ENCODE measurements at regions not wholly inside any gene's neighbourhood (a gene's known extent, or its start where the extent isn't known, plus 50 kb on each side); places are given as distances from the start of the nearest gene placed in this dataset.
"Not testable (repeated sequence)": the region's sequence is repeated elsewhere in the genome, so short reads cannot be mapped to it uniquely, and the experiment has no call there.

- no peak for DNase-seq
These were observed 207.4 kb upstream of the SSTR1 start for GRCh38 chr14:38000340-38000739.

DNA sequence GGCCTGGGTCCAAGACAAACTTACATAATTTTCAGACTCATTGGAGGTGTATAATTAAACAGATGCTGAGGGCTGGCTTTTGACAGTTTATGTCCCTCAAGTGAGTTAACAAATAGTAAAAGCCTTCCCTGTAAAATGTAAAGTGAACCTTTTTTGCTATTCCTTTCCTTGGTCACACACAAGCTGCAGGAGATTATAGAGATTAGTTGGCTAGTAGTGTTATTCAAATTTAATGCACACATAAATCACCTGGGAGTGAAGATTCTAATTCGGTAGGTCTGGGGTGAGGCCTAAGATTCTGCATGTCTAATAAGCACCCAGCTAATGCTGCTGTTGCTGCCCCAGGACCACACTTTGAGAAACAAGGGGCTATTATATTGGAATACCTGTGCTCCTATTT lies 206.2 kb upstream of the SSTR1 start:
- DNase-seq, result no peak

GRCh38 chr14:38003746-38004609 lies 203.7 kb upstream of the SSTR1 start:
- no peak for DNase-seq

DNA sequence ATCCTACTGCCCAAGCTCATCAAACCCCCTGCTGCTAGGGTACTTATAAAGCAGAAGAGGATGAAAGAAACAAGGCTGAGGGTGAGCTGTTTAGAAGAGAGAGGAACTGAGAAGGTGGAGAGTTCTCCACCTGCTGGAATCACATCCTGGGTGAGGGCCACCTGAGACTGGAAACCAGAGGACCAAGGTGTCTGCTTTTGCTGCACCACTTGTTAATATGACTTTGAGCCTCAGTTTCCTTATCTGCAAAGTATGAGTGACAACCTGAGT lies 203.2 kb upstream of the SSTR1 start:
- DNase-seq, result no peak

GRCh38 chr14:38011156-38011555 lies 196.5 kb upstream of the SSTR1 start:
- DNase-seq, result not testable (repeated sequence)

- DNase-seq, result no peak
These were observed 195.6 kb upstream of the SSTR1 start for GRCh38 chr14:38012056-38012455.

DNA sequence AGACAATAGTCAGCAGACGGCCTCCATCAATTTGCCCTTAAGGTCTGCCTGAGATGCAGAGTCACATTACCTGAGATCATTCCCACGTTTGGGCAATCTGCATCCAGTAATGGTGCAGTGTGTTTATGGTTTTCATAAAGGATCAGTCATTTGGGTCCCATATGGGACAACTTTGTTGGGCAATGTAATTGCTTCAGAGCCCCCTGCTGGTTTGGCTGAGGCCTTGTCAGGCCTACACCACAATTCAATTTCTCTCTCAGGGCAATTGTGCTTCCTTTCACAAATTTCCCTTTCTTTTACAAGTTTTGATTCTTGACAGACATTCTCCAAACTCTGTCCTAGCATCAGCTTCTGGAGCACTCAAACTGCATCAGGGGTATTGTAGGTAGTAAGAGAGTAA lies 191.2 kb upstream of the SSTR1 start:
- no peak for DNase-seq

DNA sequence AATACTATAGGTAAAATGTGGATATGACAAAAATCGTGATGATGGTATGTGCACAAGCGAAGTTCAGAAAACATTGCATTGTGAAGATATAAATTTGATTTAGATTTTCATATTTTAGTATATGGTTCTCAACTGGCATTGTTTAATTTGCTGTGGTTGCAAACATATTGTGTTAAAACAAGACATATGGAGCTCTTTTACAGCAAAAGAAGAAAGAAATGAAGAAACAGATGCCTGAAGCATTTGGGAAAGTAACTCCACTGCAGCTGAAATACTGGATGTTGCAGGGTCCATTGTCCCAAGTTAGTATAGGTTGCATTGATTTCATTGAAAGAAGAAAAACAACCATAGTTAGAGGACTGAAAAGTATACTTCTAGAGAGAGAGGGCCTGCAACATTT lies 185.8 kb upstream of the SSTR1 start:
- DNase-seq, result no peak

- DNase-seq, result no peak
These were observed 184.9 kb upstream of the SSTR1 start for GRCh38 chr14:38022775-38023174.

GRCh38 chr14:38038171-38038570 lies 169.5 kb upstream of the SSTR1 start:
- DNase-seq, result no peak

- DNase-seq, result no peak
These were observed 168.7 kb upstream of the SSTR1 start for GRCh38 chr14:38038986-38039385.

DNA sequence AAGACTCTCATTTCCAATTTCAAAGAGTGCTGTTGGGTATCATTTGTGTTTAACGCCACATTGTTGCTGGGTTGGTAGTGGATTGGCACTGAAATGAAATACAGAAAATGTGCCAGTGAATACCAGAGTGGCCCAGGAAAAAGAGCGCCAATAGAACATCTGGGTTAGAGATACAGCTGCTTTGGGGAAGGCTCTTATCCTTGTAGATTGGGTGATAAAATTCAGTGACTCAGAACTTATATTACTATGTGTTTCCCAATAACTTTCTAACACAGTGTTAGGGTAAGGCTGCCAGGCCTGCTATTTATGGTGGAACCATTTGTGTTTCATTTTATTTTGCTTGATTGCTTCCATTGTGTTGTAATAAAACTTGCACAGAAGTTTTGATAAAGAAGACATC lies 168.2 kb upstream of the SSTR1 start:
- no peak for DNase-seq

DNA sequence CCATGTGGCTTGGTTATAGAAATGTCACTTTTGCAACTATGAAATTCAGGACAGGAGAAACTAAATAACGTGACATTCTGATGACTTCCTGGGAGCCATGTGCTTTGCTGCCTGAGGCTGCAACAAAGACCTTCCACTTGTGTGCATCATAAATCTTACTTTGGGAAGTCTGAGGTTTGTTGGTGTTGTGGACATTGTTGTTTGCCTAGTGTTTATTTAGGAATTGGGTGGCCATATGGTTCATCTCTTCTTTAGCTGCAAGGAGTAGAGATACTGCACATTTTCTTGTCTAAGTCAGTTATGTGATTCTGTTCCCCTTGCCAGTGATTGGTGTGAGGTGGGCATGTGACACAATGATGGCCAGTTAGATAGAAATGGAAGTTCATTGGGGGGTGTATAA lies 167.3 kb upstream of the SSTR1 start:
- DNase-seq, result no peak

- DNase-seq, result no peak
These were observed 165.4 kb upstream of the SSTR1 start for GRCh38 chr14:38042322-38042721.

GRCh38 chr14:38044710-38045109 lies 163.0 kb upstream of the SSTR1 start:
- DNase-seq, result no peak

DNA sequence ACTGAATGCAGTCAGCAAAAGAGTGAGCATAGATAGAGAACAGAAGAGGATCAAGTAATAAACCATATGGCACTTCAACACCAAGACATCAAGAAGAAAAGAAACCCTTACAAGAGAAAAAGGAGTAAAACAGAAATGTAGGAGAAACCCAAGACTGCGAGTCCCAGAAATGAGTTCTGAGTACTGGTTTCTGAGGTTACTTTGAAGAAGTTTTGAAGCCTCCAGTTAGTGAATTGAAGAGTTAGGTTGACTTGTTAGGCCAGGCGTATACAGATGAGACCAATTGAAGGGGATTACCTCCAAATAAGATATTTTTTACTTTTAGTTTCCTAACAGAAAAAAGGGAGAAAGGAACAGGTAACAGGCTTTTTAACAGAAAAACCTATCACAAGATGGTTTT lies 162.2 kb upstream of the SSTR1 start:
- DNase-seq, result no peak

GRCh38 chr14:38046160-38046559 lies 161.5 kb upstream of the SSTR1 start:
- DNase-seq, result no peak

- DNase-seq, result no peak
These were observed 160.4 kb upstream of the SSTR1 start for GRCh38 chr14:38047195-38047902.

GRCh38 chr14:38053666-38054065 lies 154.0 kb upstream of the SSTR1 start:
- DNase-seq, result no peak

- no peak for DNase-seq
These were observed 151.4 kb upstream of the SSTR1 start for GRCh38 chr14:38056270-38056669.

DNA sequence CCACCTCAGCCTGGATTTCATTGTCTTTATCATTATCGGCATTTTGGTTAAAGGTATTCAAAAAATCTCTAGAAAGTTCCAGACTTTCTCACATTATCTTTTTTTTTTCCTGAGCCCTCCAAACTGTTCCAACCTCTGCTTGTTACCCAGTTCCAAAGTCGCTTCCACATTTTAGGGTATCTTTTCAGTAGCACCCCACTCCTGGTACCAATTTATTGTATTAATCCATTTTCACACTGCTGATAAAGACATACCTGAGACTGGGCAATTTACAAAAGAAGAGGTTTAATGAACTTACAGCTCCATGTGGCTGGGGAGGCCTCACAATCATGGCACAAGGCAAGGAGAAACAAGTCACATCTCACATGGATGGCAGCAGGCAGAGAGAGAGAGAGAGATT lies 145.5 kb upstream of the SSTR1 start:
- DNase-seq, result not testable (repeated sequence)

- no peak for DNase-seq
These were observed 143.9 kb upstream of the SSTR1 start for GRCh38 chr14:38063711-38064320.

- no peak for DNase-seq
These were observed 142.5 kb upstream of the SSTR1 start for GRCh38 chr14:38065106-38065762.

Measured in NCI-H1048 (cell line).